CD14-positive monocyte (primary cell): ENCODE measurements at regions not wholly inside any gene's neighbourhood (a gene's known extent, or its start where the extent isn't known, plus 50 kb on each side); places are given as distances from the start of the nearest gene placed in this dataset. TPM values are rescaled to one million over a fixed set of nuclear protein-coding genes. Genes with fewer than 3 reads are reported as not detected.

Source experiments
- DNase-seq, 3 donors: peaks; one replicate each; pipeline ENCODE4 v3.0.0-alpha.2; 2011 to 2022
- H2AFZ ChIP-seq: 2 replicates; pipeline ENCODE4 v1.6.0; 2012; ENCODE audit warnings: mild to moderate bottlenecking, low read depth, low read length, inconsistent platforms; ENCODE audit not compliant: insufficient read depth, poor library complexity, severe bottlenecking
- H3K27ac ChIP-seq, 2 donors: 1 replicate in 1 of 2; 2 replicates in 1 of 2; pipeline ENCODE4 v1.5.1; 2012 to 2013; ENCODE audit warnings: low read length in 2 of 2, control low read depth in 1 of 2, inconsistent platforms in 1 of 2, low read depth in 1 of 2, mild to moderate bottlenecking in 1 of 2
- H3K27me3 ChIP-seq, 2 donors: one replicate each; pipeline versions ENCODE4 v1.6.0 to v1.6.1; 2011 to 2013; ENCODE audit warnings: low read length in 2 of 2; ENCODE audit not compliant: control insufficient read depth in 2 of 2, insufficient read depth in 2 of 2
- H3K36me3 ChIP-seq, 2 donors: replicated peaks in 1 of 2; 1 replicate in 1 of 2; 2 replicates in 1 of 2; pipeline versions ENCODE4 v1.5.1 to v1.6.1; 2012 to 2013; ENCODE audit warnings: low read length in 2 of 2, control low read depth in 1 of 2, inconsistent platforms in 1 of 2, mild to moderate bottlenecking in 1 of 2; ENCODE audit not compliant: insufficient read depth in 2 of 2, control insufficient read depth in 1 of 2
- H3K4me1 ChIP-seq, 2 donors: 1 replicate in 1 of 2; 2 replicates in 1 of 2; pipeline versions ENCODE4 v1.5.1 to v1.6.1; 2012 to 2013; ENCODE audit warnings: low read length in 2 of 2, control low read depth in 1 of 2, inconsistent platforms in 1 of 2, mild to moderate bottlenecking in 1 of 2, moderate library complexity in 1 of 2; ENCODE audit not compliant: insufficient read depth in 2 of 2, control insufficient read depth in 1 of 2
- H3K4me2 ChIP-seq: replicated peaks from 2 replicates; pipeline ENCODE3; 2012; ENCODE audit warnings: low read length, moderate library complexity, mild to moderate bottlenecking; ENCODE audit not compliant: poor library complexity, severe bottlenecking; ENCODE audit errors: extremely low read depth
- H3K4me3 ChIP-seq, 3 experiments: fragments of 200-600 bp in 1 of 3; sonication (generic) in 1 of 3; replicated peaks in 1 of 3; 1 replicate in 2 of 3; 2 replicates in 1 of 3; pipeline ENCODE4 v1.5.1; 2011 to 2013; ENCODE audit warnings: low read length in 3 of 3, mild to moderate bottlenecking in 3 of 3, control low read depth in 2 of 3, low read depth in 2 of 3, inconsistent platforms in 1 of 3, moderate library complexity in 1 of 3
- H3K79me2 ChIP-seq: 2 replicates; pipeline ENCODE4 v1.6.0; 2012; ENCODE audit warnings: mild to moderate bottlenecking, control low read depth, inconsistent platforms, low read length, moderate library complexity; ENCODE audit not compliant: insufficient read depth
- H3K9ac ChIP-seq: 2 replicates; pipeline ENCODE4 v1.6.0; 2017; ENCODE audit warnings: low read length, mild to moderate bottlenecking; ENCODE audit not compliant: insufficient read depth, poor library complexity, severe bottlenecking
- H3K9me3 ChIP-seq, 2 donors: replicated peaks in 1 of 2; 1 replicate in 1 of 2; 2 replicates in 1 of 2; pipeline versions ENCODE4 v1.5.1 to v1.6.1; 2012 to 2013; ENCODE audit warnings: low read length in 2 of 2, control low read depth in 1 of 2; ENCODE audit not compliant: control insufficient read depth in 1 of 2, insufficient read depth in 1 of 2
- H4K20me1 ChIP-seq: 2 replicates; pipeline ENCODE4 v1.6.0; 2012; ENCODE audit warnings: mild to moderate bottlenecking, low read length, control low read depth, moderate library complexity; ENCODE audit not compliant: insufficient read depth
- H3K27ac Mint-ChIP-seq, 7 donors: one replicate each; pipeline ENCODE4 v1.8.0; 2020; ENCODE audit warnings: mild to moderate bottlenecking in 7 of 7, mixed read lengths in 7 of 7, moderate library complexity in 6 of 7, inconsistent platforms in 2 of 7
- H3K27me3 Mint-ChIP-seq, 3 donors: one replicate each; pipeline ENCODE4 v1.8.0; 2021 to 2022; ENCODE audit warnings: low read depth in 3 of 3, mild to moderate bottlenecking in 3 of 3, mixed read lengths in 3 of 3, moderate library complexity in 3 of 3, inconsistent platforms in 1 of 3
- H3K36me3 Mint-ChIP-seq, 2 donors: one replicate each; pipeline ENCODE4 v1.8.0; 2020; ENCODE audit warnings: mixed read lengths in 2 of 2, inconsistent platforms in 1 of 2, mild to moderate bottlenecking in 1 of 2
- H3K4me1 Mint-ChIP-seq: one replicate; pipeline ENCODE4 v1.8.0; 2020; ENCODE audit warnings: mild to moderate bottlenecking, mixed read lengths
- H3K4me3 Mint-ChIP-seq, 2 donors: one replicate each; pipeline ENCODE4 v1.8.0; 2020; ENCODE audit warnings: mild to moderate bottlenecking in 2 of 2, mixed read lengths in 2 of 2, moderate library complexity in 1 of 2
- H3K9me3 Mint-ChIP-seq, 7 donors: one replicate each; pipeline ENCODE4 v1.8.0; 2020 to 2022; ENCODE audit warnings: mixed read lengths in 7 of 7, mild to moderate bottlenecking in 6 of 7, moderate library complexity in 6 of 7, inconsistent platforms in 2 of 7
- WGBS: methylation state at CpG from one replicate; pipeline ENCODE4 v1.1.5; 2013; ENCODE audit warnings: missing lambda C conversion rate; ENCODE audit not compliant: insufficient coverage; 5-methylcytosine and 5-hydroxymethylcytosine counted together
- intact Hi-C, 2 donors: fragments of 100-400 bp; cut with micrococcal nuclease; formaldehyde crosslinking; loops; one replicate each; pipeline versions ENCODE4 v1.15.0 to v1.15.1; 2023
- small RNA-seq: library from RNA; depleted of rRNA; stranded (forward); fragments of <200 nt; gene quantifications from one replicate; pipeline ENCODE3, GENCODE V24; 2012; ENCODE audit warnings: low read depth; ENCODE audit not compliant: insufficient read length
- TF ChIP-seq, protein P1 (sequence below): fragments of 200-600 bp; IDR thresholded peaks from one replicate; pipeline ENCODE4 v1.8.0; 2022; ENCODE audit warnings: antibody characterized with exemption, mild to moderate bottlenecking

DNA sequence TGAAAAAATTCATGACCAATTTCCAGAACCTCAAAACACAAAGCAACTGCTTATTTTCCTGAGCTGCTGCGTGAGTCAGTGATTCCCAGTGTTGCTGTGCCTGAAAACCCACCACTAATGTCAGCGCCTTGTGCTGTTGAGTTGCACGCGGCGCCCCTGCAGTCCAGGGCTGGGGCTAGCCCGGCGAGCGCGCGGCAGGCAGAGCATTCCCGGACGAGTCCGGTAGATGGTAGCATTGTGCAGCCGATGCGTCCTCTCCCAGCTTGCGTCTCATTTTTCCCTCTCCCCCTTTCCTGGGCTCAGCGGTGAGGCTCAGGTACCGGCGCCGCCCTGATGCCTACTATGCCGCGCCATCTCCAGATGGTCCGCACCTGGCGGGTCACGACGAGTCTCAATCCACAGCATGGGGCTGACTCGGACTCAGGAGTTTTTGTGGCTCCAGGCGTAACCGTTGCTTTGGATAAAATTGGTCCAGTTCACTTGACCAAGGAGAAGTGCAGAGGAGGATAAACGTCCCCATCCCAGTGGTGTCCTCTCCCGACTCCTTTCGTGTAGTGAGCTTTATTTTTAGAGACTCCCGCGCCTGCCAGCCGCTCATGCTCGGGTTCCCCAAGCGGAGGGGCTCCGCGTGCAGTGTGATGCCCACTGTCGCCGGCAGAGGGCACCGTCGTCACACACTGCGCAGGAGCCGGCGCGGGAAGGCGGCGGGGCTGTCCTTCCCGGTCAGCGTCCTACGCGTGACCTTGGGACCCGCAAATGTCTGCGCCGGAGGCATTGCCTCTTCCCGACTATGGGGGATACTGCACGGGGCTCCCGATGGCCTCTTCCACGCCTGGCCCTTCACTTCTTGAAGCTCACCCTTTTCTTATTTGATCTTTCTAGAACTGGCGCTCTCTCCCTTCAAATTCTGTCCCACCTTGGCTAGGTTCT is 53.6 kb upstream of the IGFBP7 start:
- peaks cover 8 to 17% (median 15%) of the 10 kb centered on the region in 3 donors for H3K27me3 Mint-ChIP-seq
- peaks cover 0 to 4% (median 2%) of the 10 kb centered on the region in 7 donors for H3K9me3 Mint-ChIP-seq
- Histone ChIP-seq H3K36me3 (no peaks in the 10 kb centered on the region), H3K27me3 (peaks cover 0 to 6% of the 10 kb centered on the region in 2 donors), H3K4me1 (peaks cover 9 to 13% of the 10 kb centered on the region in 2 donors), H3K4me3 (peak overlapping the region; percentile 62 to 89 (median 68)), H3K4me2 (peak overlapping the region; percentile 100), H3K27ac (no peak overlapping the region), H3K79me2 (no peaks in the 10 kb centered on the region), H4K20me1 (no peaks in the 10 kb centered on the region), H3K9me3 (no peaks in the 10 kb centered on the region), H2AFZ (peak overlapping the region; percentile 90), H3K9ac (peak overlapping the region; percentile 55)
- intact Hi-C loops = no loop called here
- H3K4me3 Mint-ChIP-seq = peak overlapping the region; percentile 93 to 99
- 2% methylated on average over 61 of the region's 61 CpGs for WGBS
- peak overlapping the region in 1 of 7 donors; percentile 66 for H3K27ac Mint-ChIP-seq
- DNase-seq = peak; percentile 48 to 61 (median 58)
- H3K36me3 Mint-ChIP-seq = no peaks in the 10 kb centered on the region
- TF ChIP-seq, protein P1, sequence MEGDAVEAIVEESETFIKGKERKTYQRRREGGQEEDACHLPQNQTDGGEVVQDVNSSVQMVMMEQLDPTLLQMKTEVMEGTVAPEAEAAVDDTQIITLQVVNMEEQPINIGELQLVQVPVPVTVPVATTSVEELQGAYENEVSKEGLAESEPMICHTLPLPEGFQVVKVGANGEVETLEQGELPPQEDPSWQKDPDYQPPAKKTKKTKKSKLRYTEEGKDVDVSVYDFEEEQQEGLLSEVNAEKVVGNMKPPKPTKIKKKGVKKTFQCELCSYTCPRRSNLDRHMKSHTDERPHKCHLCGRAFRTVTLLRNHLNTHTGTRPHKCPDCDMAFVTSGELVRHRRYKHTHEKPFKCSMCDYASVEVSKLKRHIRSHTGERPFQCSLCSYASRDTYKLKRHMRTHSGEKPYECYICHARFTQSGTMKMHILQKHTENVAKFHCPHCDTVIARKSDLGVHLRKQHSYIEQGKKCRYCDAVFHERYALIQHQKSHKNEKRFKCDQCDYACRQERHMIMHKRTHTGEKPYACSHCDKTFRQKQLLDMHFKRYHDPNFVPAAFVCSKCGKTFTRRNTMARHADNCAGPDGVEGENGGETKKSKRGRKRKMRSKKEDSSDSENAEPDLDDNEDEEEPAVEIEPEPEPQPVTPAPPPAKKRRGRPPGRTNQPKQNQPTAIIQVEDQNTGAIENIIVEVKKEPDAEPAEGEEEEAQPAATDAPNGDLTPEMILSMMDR = peak; percentile 98
- peaks cover 14% of the 10 kb centered on the region for H3K4me1 Mint-ChIP-seq

DNA sequence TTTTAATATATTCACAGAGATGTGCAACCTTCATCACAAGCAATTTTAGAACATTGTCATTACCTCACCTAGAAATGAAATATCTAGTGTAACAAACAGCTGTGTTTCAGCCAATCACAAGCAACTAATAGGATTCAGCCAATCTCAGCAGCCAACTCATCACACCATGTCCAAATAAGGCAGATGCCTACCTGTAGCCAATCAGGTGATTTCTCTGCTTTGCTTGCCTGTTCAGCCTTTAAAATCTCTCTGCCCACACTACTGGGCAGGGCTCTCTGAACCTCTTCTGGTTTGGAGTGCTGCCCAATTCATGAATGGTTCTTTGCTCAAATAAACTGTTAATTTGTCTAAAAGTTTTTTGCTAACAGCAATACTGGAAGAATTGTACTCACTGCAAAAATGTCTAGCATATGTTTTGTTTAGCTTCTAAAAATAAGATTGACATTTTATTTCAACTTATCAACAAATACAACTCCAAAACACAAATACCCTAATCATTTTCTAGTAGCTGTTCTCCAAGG is 52.4 kb upstream of the IGFBP7 start:
- H2AFZ ChIP-seq = no peak overlapping the region
- DNase-seq = no peak
- no peaks in the 10 kb centered on the region for H3K36me3 ChIP-seq
- H3K4me3 ChIP-seq = no peak overlapping the region
- Mint-ChIP-seq H3K27me3 (peaks cover 8 to 15% (median 15%) of the 10 kb centered on the region in 3 donors), H3K4me3 (no peak overlapping the region), H3K9me3 (peaks cover 0 to 4% (median 2%) of the 10 kb centered on the region in 7 donors), H3K36me3 (no peaks in the 10 kb centered on the region), H3K4me1 (peaks cover 14% of the 10 kb centered on the region), H3K27ac (no peak overlapping the region)
- no peaks in the 10 kb centered on the region for H4K20me1 ChIP-seq
- intact Hi-C loops = no loop called here
- H3K27ac ChIP-seq = no peak overlapping the region
- peaks cover 9 to 13% of the 10 kb centered on the region in 2 donors for H3K4me1 ChIP-seq
- TF ChIP-seq, protein P1 = no peak
- H3K27me3 ChIP-seq = peaks cover 0 to 6% of the 10 kb centered on the region in 2 donors
- H3K4me2 ChIP-seq = no peak overlapping the region
- H3K79me2 ChIP-seq = no peaks in the 10 kb centered on the region
- H3K9ac ChIP-seq = no peak overlapping the region
- no peaks in the 10 kb centered on the region for H3K9me3 ChIP-seq

Small RNAs in the stretch of these regions (small RNA-seq; reads per million reads assigned to genes)
- gene SRIP1 = not detected
